Naive thymus-derived CD8-positive, alpha-beta T cell (primary cell): ENCODE measurements at regions not wholly inside any gene's neighbourhood (a gene's known extent, or its start where the extent isn't known, plus 50 kb on each side); places are given as distances from the start of the nearest gene placed in this dataset.
A peak's percentile ranks its signal among the peaks of the same experiment; 100 is the strongest.

Experiments
- ATAC-seq, 2 donors: fragments of 150-1000 bp; cut with Tn5 transposase in 1 of 2; sonication (Bioruptor Pico), chemical (Tn5 transposase) in 1 of 2; 1 replicate in 1 of 2; 2 replicates in 1 of 2; pipeline ENCODE4 v1.10.0; 2021; ENCODE audit warnings: mild to moderate bottlenecking in 2 of 2, moderate library complexity in 2 of 2
- POLR2A ChIA-PET: fragments of 350-600 bp; sonication (Branson Sonifier 250); formaldehyde crosslinking; loops from one replicate; lab custom pipeline; 2021; ENCODE audit warnings: antibody characterized with exemption; lab: Charles Lee
- DNase-seq, 10 donors: peaks; one replicate each; pipeline versions ENCODE4 v3.0.0 to v3.0.0-alpha.2; 2020 to 2022
- H3K27ac Mint-ChIP-seq, 10 donors: one replicate each; pipeline ENCODE4 v1.8.0; 2020 to 2022; ENCODE audit warnings: mild to moderate bottlenecking in 10 of 10, mixed read lengths in 10 of 10, moderate library complexity in 4 of 10, inconsistent platforms in 1 of 10
- H3K27me3 Mint-ChIP-seq, 5 donors: one replicate each; pipeline ENCODE4 v1.8.0; 2021 to 2022; ENCODE audit warnings: mixed read lengths in 5 of 5
- H3K36me3 Mint-ChIP-seq, 3 donors: one replicate each; pipeline ENCODE4 v1.8.0; 2020 to 2022; ENCODE audit warnings: mixed read lengths in 3 of 3, mild to moderate bottlenecking in 2 of 3, inconsistent platforms in 1 of 3
- H3K4me1 Mint-ChIP-seq, 4 donors: one replicate each; pipeline ENCODE4 v1.8.0; 2021 to 2022; ENCODE audit warnings: mixed read lengths in 4 of 4
- H3K4me3 Mint-ChIP-seq, 10 donors: one replicate each; pipeline ENCODE4 v1.8.0; 2020 to 2022; ENCODE audit warnings: mild to moderate bottlenecking in 10 of 10, mixed read lengths in 10 of 10, moderate library complexity in 6 of 10, inconsistent platforms in 1 of 10
- H3K9me3 Mint-ChIP-seq, 9 donors: one replicate each; pipeline ENCODE4 v1.8.0; 2020 to 2022; ENCODE audit warnings: mixed read lengths in 9 of 9, mild to moderate bottlenecking in 3 of 9, inconsistent platforms in 1 of 9, moderate library complexity in 1 of 9

DNA sequence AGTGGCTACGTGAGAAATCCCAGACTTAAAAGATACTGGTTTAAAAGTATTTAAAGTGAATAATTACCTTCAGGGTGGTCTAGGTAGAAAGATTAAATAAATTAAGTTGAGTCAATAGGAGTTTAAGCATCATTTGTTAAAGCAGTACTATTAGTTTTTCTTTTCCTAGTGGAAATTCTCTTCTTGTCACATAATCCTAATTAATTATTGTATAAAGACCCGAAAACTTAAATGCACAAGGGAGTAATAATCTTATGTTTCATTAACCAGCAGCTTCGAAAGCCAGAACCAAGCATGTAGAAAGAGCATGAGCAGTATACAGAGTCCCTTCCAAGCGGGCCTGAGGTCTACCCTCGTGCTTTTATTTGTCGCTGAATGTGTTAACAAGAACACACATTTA is 90.2 kb upstream of the SKOR2 start:
- Mint-ChIP-seq H3K9me3 (peaks cover 0 to 3% (median 0%) of the 10 kb centered on the region in 9 donors), H3K4me3 (no peak overlapping the region), H3K36me3 (no peaks in the 10 kb centered on the region), H3K27ac (no peak overlapping the region), H3K4me1 (no peaks in the 10 kb centered on the region), H3K27me3 (peaks cover 0 to 7% (median 4%) of the 10 kb centered on the region in 5 donors)
- ATAC-seq (no peak), DNase-seq (no peak)
- POLR2A ChIA-PET: no interaction called here

- ATAC-seq (no peak), DNase-seq (no peak)
- POLR2A ChIA-PET: no interaction called here
- H3K27ac Mint-ChIP-seq: peak overlapping the region in 1 of 10 donors; percentile 9
- H3K9me3 Mint-ChIP-seq: peaks cover 0 to 3% (median 0%) of the 10 kb centered on the region in 9 donors
- peaks cover 6 to 26% (median 7%) of the 10 kb centered on the region in 5 donors for H3K27me3 Mint-ChIP-seq
- no peaks in the 10 kb centered on the region for H3K36me3 Mint-ChIP-seq
- H3K4me1 Mint-ChIP-seq: no peaks in the 10 kb centered on the region
- H3K4me3 Mint-ChIP-seq: no peak overlapping the region
These were observed 83.5 kb upstream of the SKOR2 start for GRCh38 chr18:47334966-47335365.

DNA sequence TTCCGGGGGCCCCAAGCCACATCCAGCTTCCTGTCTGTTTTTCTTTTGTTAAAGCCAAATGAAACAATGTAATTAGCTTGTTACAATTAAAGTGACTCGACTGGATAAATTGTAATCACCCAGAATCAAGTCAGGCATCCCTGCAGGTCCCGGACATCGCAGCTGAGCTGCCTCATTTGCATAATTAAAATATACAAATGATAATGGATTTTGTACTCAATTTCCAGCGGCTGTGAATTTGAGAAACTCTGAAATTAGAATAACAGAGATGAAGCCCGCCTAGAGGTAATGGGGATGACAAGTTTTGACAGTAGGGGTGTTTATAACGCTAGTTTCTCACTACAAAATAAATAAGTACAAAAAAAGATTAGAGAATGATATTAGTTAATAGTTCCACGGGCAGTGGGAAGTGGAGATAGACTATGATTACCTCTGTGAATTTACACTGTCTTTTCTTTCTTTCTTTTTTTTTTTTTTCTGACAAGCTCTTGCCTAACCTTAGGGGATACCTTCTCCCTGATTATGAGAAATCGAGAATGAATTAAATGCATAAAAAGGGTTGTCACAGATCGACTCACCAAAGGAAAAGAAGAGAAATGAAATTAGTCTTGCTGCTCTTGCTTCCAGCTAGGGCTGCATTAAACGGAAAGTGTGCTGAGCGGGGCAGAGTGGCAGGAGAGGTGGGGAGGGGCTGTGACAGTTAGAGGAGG is 82.6 kb upstream of the SKOR2 start:
- no peak for ATAC-seq
- H3K27me3 Mint-ChIP-seq: peaks cover 6 to 26% (median 7%) of the 10 kb centered on the region in 5 donors
- H3K4me1 Mint-ChIP-seq: no peaks in the 10 kb centered on the region
- no peaks in the 10 kb centered on the region for H3K36me3 Mint-ChIP-seq
- H3K9me3 Mint-ChIP-seq: peaks cover 0 to 3% (median 0%) of the 10 kb centered on the region in 9 donors
- DNase-seq: no peak
- H3K4me3 Mint-ChIP-seq: no peak overlapping the region
- no peak overlapping the region for H3K27ac Mint-ChIP-seq
- POLR2A ChIA-PET: no interaction called here

DNA sequence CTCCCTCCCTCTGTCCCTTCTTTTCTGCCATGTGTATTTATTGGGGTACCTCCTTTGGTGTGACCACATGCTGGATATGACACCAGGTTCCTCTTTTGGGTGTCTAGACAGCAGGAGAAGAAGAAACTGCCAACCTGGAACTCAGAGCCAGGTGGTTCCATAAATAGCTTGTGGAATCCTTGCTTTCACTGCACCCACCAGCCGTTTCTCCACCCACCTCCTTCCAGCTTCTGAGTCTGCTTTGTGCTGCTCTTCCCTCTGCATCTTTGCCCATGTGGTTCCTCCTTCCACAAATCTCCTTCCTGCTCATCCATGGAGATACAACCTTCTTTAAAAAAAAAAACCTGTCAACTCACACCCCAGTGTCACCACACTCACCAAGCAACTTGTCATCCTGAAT is 80.2 kb upstream of the SKOR2 start:
- POLR2A ChIA-PET: no interaction called here
- no peak overlapping the region for H3K27ac Mint-ChIP-seq
- H3K4me3 Mint-ChIP-seq: no peak overlapping the region
- peaks cover 4 to 26% (median 8%) of the 10 kb centered on the region in 5 donors for H3K27me3 Mint-ChIP-seq
- no peaks in the 10 kb centered on the region for H3K36me3 Mint-ChIP-seq
- no peak for DNase-seq
- ATAC-seq: no peak
- H3K4me1 Mint-ChIP-seq: no peaks in the 10 kb centered on the region
- H3K9me3 Mint-ChIP-seq: no peaks in the 10 kb centered on the region

- Mint-ChIP-seq H3K36me3 (no peaks in the 10 kb centered on the region), H3K9me3 (no peaks in the 10 kb centered on the region)
- POLR2A ChIA-PET: no interaction called here
These were observed 79.6 kb upstream of the SKOR2 start for GRCh38 chr18:47331026-47331425.

GRCh38 chr18:47323158-47323557 is 71.7 kb upstream of the SKOR2 start:
- POLR2A ChIA-PET: no interaction called here
- no peak overlapping the region for H3K4me3 Mint-ChIP-seq
- H3K27me3 Mint-ChIP-seq: peaks cover 0 to 11% (median 0%) of the 10 kb centered on the region in 5 donors
- no peak for ATAC-seq
- H3K36me3 Mint-ChIP-seq: no peaks in the 10 kb centered on the region
- H3K27ac Mint-ChIP-seq: no peak overlapping the region
- H3K4me1 Mint-ChIP-seq: peaks cover 0 to 2% (median 0%) of the 10 kb centered on the region in 4 donors
- DNase-seq: no peak
- H3K9me3 Mint-ChIP-seq: peaks cover 0 to 2% (median 0%) of the 10 kb centered on the region in 9 donors

More at GRCh38 chr18:47331026-47331425, 79.6 kb upstream of the SKOR2 start:
- Mint-ChIP-seq H3K4me3 (no peak overlapping the region), H3K27ac (no peak overlapping the region), H3K4me1 (no peaks in the 10 kb centered on the region), H3K27me3 (peaks cover 4 to 26% (median 8%) of the 10 kb centered on the region in 5 donors)
- ATAC-seq: no peak
- no peak for DNase-seq

GRCh38 chr18:47321815-47322214 is 70.4 kb upstream of the SKOR2 start:
- Mint-ChIP-seq H3K27me3 (peaks cover 4 to 15% (median 8%) of the 10 kb centered on the region in 5 donors), H3K4me3 (no peak overlapping the region), H3K9me3 (peaks cover 0 to 2% (median 0%) of the 10 kb centered on the region in 9 donors), H3K4me1 (peaks cover 0 to 2% (median 0%) of the 10 kb centered on the region in 4 donors), H3K36me3 (no peaks in the 10 kb centered on the region), H3K27ac (no peak overlapping the region)
- DNase-seq: no peak
- no peak for ATAC-seq
- POLR2A ChIA-PET: no interaction called here

DNA sequence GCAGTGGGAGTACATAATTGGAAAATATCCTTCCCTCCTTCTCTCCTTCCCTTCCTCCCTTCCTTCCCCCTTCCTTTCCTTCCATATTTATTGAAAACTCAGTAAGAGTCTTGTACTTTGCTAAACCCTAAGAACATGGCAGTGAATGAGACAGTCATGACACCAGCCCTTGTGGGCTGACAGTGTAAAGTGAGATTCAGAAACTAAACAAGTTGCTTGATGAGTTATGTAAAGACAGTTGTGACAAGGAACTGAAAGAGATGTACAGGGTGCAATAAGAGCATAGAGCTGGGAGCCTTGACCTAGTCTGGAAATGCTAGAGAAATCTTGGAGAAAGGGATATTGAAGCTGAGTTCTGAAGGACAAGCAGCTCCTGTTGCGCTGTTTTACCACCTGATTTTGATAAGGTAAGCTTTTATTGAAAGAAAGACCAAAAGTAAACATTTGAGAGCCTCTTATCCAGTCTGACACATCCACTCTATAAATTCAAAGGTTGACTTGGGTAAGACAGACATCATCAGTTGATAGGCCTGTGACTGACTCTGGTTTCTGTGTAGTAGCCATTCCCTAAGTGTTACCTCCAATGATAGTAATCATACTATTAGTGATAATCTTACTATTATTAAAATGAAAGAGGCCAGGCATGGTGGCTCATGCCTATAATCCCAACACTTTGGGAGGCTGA is 66.5 kb upstream of the SKOR2 start:
- POLR2A ChIA-PET: no interaction called here
- peaks cover 6 to 20% (median 11%) of the 10 kb centered on the region in 5 donors for H3K27me3 Mint-ChIP-seq
- no peak overlapping the region for H3K27ac Mint-ChIP-seq
- DNase-seq (no peak), ATAC-seq (no peak)
- H3K4me3 Mint-ChIP-seq: no peak overlapping the region
- no peaks in the 10 kb centered on the region for H3K9me3 Mint-ChIP-seq
- H3K4me1 Mint-ChIP-seq: peaks cover 0 to 2% (median 0%) of the 10 kb centered on the region in 4 donors
- H3K36me3 Mint-ChIP-seq: no peaks in the 10 kb centered on the region

- no peak overlapping the region for H3K27ac Mint-ChIP-seq
- DNase-seq (no peak), ATAC-seq (no peak)
- no peak overlapping the region for H3K4me3 Mint-ChIP-seq
- peaks cover 6 to 20% (median 13%) of the 10 kb centered on the region in 5 donors for H3K27me3 Mint-ChIP-seq
- no peaks in the 10 kb centered on the region for H3K9me3 Mint-ChIP-seq
- no peaks in the 10 kb centered on the region for H3K36me3 Mint-ChIP-seq
- POLR2A ChIA-PET: no interaction called here
- H3K4me1 Mint-ChIP-seq: peaks cover 0 to 2% (median 0%) of the 10 kb centered on the region in 4 donors
These were observed 65.5 kb upstream of the SKOR2 start for GRCh38 chr18:47316924-47317323.

DNA sequence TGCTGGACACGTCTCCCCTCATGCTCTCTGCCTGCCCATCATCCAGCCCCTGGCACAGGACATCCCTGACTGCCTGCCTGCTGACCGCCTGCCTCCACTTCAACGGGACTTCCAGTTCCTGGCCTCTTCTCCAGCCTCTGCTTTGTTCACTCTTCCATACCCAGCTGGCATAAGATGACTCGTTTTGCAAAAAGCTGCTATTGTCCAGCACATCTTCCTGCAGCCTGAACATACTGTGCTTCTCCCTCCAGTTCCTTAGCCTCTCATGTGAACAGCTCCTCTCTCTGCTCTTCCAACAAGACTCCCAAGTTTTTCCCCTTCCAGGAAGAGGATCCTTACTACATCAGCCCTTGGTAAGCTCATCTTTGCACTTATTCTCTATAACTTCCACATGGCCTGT is 62.4 kb upstream of the SKOR2 start:
- H3K27ac Mint-ChIP-seq: no peak overlapping the region
- no peaks in the 10 kb centered on the region for H3K9me3 Mint-ChIP-seq
- H3K36me3 Mint-ChIP-seq: no peaks in the 10 kb centered on the region
- H3K4me3 Mint-ChIP-seq: no peak overlapping the region
- DNase-seq (no peak), ATAC-seq (no peak)
- no peaks in the 10 kb centered on the region for H3K4me1 Mint-ChIP-seq
- peaks cover 8 to 31% (median 13%) of the 10 kb centered on the region in 5 donors for H3K27me3 Mint-ChIP-seq
- POLR2A ChIA-PET: no interaction called here

DNA sequence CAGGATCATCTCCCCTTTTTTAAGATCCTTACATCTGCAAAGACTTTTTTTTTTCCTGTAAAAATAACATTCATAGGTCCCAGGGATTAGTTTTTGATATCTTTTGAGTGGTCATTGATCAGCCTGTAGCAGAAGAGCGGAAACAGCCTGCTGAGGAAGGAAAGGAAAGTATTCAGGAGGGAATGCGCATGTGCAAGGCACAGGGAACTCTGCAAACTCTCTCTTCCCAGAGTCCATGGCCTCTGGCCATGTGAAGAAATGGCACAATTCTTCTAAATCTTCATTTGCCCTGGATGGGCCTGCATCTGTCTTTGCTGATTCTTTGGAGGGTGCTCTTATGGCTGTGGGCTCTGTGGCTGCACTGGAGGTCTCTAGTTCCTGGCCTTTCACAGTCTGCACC is 60.1 kb upstream of the SKOR2 start:
- H3K36me3 Mint-ChIP-seq: no peaks in the 10 kb centered on the region
- no peak overlapping the region for H3K27ac Mint-ChIP-seq
- no peak for ATAC-seq
- no peak overlapping the region for H3K4me3 Mint-ChIP-seq
- POLR2A ChIA-PET: no interaction called here
- no peaks in the 10 kb centered on the region for H3K9me3 Mint-ChIP-seq
- peaks cover 4 to 38% (median 6%) of the 10 kb centered on the region in 5 donors for H3K27me3 Mint-ChIP-seq
- no peak for DNase-seq
- H3K4me1 Mint-ChIP-seq: no peaks in the 10 kb centered on the region
